ENCODE measurements at regions not wholly inside any gene's neighbourhood (a gene's known extent, or its start where the extent isn't known, plus 50 kb on each side); places are given as distances from the start of the nearest gene placed in this dataset.

DNA sequence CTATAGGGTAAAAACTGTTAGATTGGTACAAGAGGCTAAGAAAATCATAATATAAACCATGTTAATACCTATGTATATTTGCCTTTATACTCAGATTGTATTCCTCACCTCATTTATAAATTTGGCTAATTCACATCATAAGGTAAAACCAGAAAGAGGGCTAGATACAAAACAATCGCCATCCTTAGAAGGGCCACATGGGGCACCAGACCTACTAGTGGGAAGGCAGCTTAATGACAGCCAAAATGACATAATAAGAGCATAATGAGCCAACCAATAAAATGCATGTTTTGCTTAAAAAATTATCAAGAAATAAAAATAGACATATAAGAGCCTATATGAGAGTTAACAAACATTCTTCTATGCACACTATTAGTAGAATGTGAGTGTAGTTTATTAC, 107.3 kb upstream of the PRDX4 start:
- TF ChIP-seq POLR2AphosphoS5 (IDR thresholded peaks at IDR 0.05; ENCODE audit: borderline replicate concordance, low read depth, low read length), result no peak
- no peak for TF ChIP-seq EZH2 (IDR thresholded peaks at IDR 0.05)
- no peak for TF ChIP-seq FOXP2 (optimal IDR thresholded peaks at IDR 0.05; ENCODE audit: control extremely low read depth, extremely low read length, insufficient read depth)
